Posterior vena cava (tissue), 2 donors: ENCODE measurements at regions not wholly inside any gene's neighbourhood (a gene's known extent, or its start where the extent isn't known, plus 50 kb on each side); places are given as distances from the start of the nearest gene placed in this dataset.

Experiments used
- DNase-seq: peaks from one replicate; pipeline ENCODE4 v3.0.0-alpha.2; 2020; ENCODE audit warnings: low spot score
- intact Hi-C, 2 donors: fragments of 100-400 bp; cut with DNase I; formaldehyde crosslinking; loops; one replicate each; pipeline versions ENCODE4 v1.14.1 to v1.14.2; 2022 to 2023
- donor health status: DM: yes; HTN: yes; CAD: no.
- donor health status: DM: yes; HTN: yes; CAD: no.

GRCh38 chr2:55973673-55974072 lies 50.1 kb upstream of the EFEMP1 start:
- intact Hi-C loops, result no loop called here
- no peak for DNase-seq

GRCh38 chr2:55976681-55977080 lies 53.1 kb upstream of the EFEMP1 start:
- no peak for DNase-seq
- intact Hi-C loops, result no loop called here

- intact Hi-C loops, result no loop called here
- DNase-seq, result no peak
Observed at GRCh38 chr2:55985406-55985805, 61.8 kb upstream of the EFEMP1 start.

DNA sequence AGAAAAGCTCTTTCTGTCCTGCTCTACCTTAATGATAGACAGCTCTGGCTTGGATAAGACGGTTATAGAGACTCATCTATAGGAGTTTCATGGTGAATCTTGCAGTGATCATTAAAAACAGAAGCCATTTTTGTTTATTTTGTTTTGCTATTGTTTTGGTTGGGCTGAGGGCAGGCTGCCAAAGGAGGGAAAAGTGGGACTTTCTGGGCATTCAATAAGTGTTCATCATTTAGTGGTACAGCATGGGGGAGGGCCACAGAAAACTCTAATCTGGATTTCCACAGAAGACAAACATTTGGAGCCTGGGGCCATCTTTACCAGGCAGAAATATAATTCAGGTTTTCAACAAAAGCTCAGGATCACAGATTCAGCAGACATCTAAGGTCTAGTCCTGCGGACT lies 62.4 kb upstream of the EFEMP1 start:
- DNase-seq, result no peak
- intact Hi-C loops, result no loop called here

GRCh38 chr2:55986700-55987440 lies 63.3 kb upstream of the EFEMP1 start:
- intact Hi-C loops, result no loop called here
- DNase-seq, result no peak

DNA sequence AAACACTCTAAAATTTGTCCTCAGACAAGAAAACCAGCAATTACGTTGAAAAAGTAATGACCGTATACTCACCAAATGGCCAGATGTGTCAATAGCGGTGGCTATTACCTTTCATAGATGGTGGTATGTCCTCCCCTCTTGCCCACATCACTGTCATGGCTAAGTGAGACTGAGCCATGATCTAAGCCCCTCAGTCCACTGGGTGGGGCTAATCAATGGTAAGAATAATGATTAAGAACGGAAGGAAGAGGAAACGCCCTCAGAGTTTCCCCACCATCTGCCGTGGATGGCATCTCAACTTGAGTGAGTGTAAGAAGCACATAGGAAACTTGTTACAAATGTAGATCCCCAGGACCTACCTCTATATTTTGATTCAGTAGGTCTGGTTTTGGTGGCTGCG lies 65.8 kb upstream of the EFEMP1 start:
- intact Hi-C loops, result no loop called here
- DNase-seq, result no peak

DNA sequence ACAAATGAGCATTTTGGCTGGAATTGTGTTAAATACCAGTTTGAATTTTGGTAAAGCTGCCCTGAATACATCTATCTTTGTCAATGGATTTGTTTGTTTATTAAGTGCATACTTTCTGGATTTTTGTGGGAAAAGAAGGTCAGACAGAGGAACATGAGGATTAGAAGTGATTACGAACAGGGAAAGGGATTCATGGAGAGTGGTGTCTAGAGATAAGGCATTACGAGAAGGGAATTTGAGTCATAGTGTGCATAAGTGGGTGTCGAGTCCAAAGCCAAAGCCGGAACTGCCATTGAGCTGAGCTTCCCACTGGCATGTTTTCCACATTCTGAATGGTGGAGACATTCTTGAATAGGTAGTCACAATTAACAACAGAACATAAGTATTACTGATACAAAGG lies 68.9 kb upstream of the EFEMP1 start:
- intact Hi-C loops, result no loop called here
- peak; percentile 79 for DNase-seq

- intact Hi-C loops, result no loop called here
- no peak for DNase-seq
Observed at GRCh38 chr2:55993685-55994084, 70.1 kb upstream of the EFEMP1 start.

DNA sequence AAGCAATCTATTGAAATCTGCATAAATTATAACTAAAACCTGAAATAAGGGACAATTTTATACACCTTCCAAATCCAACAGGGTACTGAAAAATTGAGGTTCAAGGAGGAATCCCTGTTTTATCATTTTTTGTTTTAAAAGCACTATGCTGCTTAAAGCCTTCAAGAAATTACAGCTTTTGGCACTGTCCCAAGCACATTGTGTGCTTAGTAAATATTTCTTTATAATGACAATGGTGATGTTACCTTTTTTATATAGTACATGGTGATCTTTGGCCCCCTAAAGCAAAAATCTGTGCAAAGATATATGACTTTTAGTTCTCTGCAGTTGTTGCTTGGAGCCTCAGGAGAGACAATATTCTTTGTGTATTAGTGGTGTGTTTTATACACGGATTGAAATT lies 71.6 kb upstream of the EFEMP1 start:
- intact Hi-C loops, result no loop called here
- no peak for DNase-seq

DNA sequence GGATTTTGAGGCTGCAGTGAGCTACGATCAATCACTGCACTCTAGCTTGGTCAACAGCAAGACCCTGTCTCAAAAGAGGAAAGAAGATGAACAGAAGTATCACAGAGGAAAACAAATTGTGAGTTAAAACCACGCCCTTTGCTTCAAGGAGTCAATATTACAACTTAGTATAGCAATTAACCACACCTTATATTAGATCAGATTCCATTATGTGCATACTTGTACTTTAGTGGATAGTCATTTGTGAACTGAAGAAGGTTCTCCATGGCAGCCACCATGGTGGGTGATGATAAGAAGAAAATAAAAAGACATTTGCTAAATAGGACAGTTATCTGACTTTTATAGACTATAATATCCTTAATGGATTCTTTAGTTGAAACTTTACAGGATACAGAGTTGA lies 72.3 kb upstream of the EFEMP1 start:
- DNase-seq, result no peak
- intact Hi-C loops, result no loop called here

GRCh38 chr2:55999231-55999630 lies 75.6 kb upstream of the EFEMP1 start:
- intact Hi-C loops, result no loop called here

GRCh38 chr2:55999790-56000189 lies 76.2 kb upstream of the EFEMP1 start:
- DNase-seq, result no peak
- intact Hi-C loops, result no loop called here

More at GRCh38 chr2:55999231-55999630, 75.6 kb upstream of the EFEMP1 start:
- no peak for DNase-seq

DNA sequence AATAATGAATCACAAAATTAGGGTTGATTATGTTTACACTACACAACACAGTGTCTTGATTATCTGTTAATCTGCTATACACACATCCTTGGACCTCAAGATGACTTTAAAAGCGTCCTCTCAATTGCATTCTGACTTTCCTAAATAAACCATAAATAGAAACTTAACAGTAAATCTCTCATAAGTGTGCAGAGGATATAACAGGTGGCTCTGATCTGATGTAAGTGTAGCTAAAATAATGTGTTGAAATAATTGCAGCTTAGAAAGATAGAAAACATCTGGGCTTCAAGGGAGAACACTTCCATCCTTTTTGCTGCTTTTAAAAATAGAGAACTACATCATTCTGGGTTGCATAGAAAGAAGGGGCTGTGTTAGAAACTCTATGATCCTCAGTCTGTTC lies 78.4 kb upstream of the EFEMP1 start:
- no peak for DNase-seq
- intact Hi-C loops, result no loop called here

- intact Hi-C loops, result no loop called here
- DNase-seq, result peak; percentile 82
Observed at GRCh38 chr2:56008661-56009431, 85.3 kb upstream of the EFEMP1 start.

DNA sequence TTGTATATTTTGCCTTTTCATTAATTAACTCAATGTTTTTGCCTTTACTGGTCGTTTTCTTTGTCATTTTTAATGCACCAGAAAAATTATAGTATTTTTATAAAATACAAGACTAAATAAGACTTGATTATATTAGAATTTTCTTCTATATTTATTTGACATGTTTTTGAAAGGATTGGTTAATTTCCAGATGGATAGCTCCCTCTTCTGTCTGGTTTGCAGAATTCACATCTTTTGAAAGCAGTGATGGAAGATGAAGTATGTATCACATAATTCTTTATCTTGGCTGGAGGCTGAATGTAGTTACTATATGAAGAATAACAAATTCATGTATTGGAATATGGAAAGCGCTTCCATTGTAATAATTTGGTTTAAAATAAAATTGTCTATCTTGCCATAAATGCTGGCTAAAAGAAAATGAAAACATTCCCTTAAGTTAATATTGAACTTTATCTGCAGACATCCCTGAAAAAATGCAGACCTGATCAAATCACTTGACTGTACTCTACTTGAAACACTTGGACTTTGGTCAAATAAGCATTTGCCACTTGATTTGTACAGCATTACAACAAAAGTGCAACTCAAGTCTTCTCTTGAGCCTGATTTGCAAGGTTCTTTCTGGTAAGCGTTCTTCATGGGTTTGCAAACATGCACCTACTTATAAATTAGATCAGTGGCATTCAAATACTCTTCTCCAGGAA lies 86.3 kb upstream of the EFEMP1 start:
- intact Hi-C loops, result loop anchor here (5.0 to 10.0 kb wide), 2 partner anchors 293 to 295 kb away; no protein-coding TSS in a partner anchor

DNA sequence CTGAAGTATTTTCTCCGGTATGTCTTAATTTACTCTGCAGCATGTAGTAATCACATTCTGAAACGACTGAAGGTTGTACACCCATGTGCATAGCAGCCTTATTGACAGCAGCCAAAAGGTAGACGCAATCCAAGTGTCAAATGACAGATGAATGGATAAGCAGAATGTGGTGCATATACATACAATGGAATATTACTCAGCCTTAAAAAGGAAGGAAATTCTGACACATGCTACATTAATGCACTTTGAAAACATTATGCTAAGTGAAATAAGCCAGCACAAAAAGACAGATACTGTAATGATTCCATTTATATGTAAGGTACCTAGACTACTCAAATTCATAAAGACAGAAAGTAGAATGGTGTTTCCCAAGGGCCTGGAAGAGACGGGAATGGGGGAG lies 88.0 kb upstream of the EFEMP1 start:
- DNase-seq, result no peak
- intact Hi-C loops, result loop anchor here (5.0 to 10.0 kb wide), 2 partner anchors 294 to 297 kb away; no protein-coding TSS in a partner anchor

More for the DNA sequence above, 86.3 kb upstream of the EFEMP1 start:
- no peak for DNase-seq

GRCh38 chr2:56012221-56012765 lies 88.7 kb upstream of the EFEMP1 start:
- no peak for DNase-seq
- intact Hi-C loops, result loop anchor here (5.0 to 10.0 kb wide), 2 partner anchors 295 to 297 kb away; no protein-coding TSS in a partner anchor

DNA sequence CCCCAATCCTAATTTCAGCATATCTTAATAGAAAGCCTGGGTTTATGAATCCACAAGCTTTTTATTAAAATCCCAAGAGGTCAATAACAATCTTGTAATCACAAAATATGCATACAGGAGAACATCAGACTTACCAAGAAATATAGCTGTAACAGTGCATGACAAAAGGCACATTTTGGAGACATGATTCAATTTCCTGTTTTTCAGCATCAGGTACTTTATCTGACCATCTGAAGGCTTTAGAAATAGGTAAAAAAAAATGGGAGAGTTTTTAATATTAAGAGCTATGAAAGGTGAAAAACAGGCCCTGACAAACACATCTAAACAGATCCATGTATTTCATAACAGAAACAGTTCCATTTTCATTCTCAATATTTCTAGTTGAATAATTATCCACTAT lies 89.9 kb upstream of the EFEMP1 start:
- no peak for DNase-seq
- intact Hi-C loops, result loop anchor here (5.0 to 10.0 kb wide), 2 partner anchors 296 to 299 kb away; no protein-coding TSS in a partner anchor

DNA sequence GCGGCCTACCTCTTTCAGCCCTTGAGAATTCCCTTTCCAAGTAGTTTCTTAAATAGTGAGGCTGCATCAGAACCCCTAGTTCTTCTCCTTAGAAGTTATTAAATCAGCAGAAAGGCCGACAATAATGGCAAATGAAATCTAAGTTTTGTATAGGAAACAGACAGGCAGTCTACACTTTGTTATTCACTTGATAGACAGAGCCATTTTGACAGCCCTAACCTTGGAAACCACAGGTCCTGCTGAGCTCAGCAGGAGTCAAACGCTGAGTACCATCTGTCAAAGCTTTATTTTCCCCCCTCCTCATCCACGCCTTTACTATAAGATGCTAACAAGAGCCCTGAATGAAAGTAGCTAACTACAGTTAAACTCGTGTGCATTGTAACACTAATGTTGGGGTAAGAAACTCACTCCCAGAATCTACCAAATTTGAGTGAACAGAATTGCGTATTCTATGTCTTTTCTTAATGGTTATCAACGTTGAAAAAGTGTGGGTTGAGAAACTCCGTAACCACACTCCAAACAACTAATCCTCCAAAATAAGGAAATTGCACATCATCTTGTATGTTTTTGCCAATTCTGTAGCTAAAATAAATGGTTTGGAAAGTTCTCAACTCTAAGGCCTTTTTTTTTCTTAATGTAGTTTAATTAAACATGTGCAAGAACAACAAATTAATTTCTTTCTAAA lies 90.6 kb upstream of the EFEMP1 start:
- no peak for DNase-seq
- intact Hi-C loops, result loop anchor here (5.0 to 10.0 kb wide), 2 partner anchors 297 to 299 kb away; no protein-coding TSS in a partner anchor
